ENCODE measurements at regions not wholly inside any gene's neighbourhood (a gene's known extent, or its start where the extent isn't known, plus 50 kb on each side); places are given as distances from the start of the nearest gene placed in this dataset.

DNA sequence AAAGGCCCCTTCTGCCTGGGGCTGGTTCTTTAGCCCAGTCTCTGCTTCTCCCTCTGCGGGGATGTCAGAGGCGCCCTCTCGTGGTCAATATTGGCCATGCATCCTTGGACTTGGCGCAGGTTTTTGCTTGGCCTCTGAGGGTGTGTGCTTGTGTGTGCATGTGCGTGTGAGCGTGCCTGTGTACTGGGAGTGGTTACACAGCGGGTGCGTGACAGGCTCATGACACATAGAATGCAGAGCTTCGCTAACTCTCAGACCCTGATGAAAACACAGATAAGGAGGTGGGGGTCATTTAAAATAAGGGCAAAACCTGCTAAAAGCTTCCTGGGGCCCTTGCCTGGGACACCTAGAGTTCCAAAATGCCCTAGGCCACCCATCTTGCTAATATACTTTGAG, 160.9 kb downstream of the SMAD6 start:
- TF ChIP-seq, protein P1, sequence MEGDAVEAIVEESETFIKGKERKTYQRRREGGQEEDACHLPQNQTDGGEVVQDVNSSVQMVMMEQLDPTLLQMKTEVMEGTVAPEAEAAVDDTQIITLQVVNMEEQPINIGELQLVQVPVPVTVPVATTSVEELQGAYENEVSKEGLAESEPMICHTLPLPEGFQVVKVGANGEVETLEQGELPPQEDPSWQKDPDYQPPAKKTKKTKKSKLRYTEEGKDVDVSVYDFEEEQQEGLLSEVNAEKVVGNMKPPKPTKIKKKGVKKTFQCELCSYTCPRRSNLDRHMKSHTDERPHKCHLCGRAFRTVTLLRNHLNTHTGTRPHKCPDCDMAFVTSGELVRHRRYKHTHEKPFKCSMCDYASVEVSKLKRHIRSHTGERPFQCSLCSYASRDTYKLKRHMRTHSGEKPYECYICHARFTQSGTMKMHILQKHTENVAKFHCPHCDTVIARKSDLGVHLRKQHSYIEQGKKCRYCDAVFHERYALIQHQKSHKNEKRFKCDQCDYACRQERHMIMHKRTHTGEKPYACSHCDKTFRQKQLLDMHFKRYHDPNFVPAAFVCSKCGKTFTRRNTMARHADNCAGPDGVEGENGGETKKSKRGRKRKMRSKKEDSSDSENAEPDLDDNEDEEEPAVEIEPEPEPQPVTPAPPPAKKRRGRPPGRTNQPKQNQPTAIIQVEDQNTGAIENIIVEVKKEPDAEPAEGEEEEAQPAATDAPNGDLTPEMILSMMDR (conservative IDR thresholded peaks at IDR 0.05; ENCODE audit: low read depth in 2 of 2): peak; percentile 91 to 96
- TF ChIP-seq POLR2AphosphoS5 (IDR thresholded peaks at IDR 0.05; ENCODE audit: low read depth) (no peak), EZH2 (IDR thresholded peaks at IDR 0.05; ENCODE audit: low read depth, unreplicated experiment) (no peak), EZH2phosphoT487 (IDR thresholded peaks at IDR 0.05; ENCODE audit: unreplicated experiment) (no peak), CREB1 (CRISPR knock-in tag; IDR thresholded peaks at IDR 0.05; ENCODE audit: low read depth) (no peak), JUNB (IDR thresholded peaks at IDR 0.05; ENCODE audit: unreplicated experiment) (no peak)
- TF ChIP-seq, protein P2, sequence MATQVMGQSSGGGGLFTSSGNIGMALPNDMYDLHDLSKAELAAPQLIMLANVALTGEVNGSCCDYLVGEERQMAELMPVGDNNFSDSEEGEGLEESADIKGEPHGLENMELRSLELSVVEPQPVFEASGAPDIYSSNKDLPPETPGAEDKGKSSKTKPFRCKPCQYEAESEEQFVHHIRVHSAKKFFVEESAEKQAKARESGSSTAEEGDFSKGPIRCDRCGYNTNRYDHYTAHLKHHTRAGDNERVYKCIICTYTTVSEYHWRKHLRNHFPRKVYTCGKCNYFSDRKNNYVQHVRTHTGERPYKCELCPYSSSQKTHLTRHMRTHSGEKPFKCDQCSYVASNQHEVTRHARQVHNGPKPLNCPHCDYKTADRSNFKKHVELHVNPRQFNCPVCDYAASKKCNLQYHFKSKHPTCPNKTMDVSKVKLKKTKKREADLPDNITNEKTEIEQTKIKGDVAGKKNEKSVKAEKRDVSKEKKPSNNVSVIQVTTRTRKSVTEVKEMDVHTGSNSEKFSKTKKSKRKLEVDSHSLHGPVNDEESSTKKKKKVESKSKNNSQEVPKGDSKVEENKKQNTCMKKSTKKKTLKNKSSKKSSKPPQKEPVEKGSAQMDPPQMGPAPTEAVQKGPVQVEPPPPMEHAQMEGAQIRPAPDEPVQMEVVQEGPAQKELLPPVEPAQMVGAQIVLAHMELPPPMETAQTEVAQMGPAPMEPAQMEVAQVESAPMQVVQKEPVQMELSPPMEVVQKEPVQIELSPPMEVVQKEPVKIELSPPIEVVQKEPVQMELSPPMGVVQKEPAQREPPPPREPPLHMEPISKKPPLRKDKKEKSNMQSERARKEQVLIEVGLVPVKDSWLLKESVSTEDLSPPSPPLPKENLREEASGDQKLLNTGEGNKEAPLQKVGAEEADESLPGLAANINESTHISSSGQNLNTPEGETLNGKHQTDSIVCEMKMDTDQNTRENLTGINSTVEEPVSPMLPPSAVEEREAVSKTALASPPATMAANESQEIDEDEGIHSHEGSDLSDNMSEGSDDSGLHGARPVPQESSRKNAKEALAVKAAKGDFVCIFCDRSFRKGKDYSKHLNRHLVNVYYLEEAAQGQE (IDR thresholded peaks at IDR 0.05; ENCODE audit: unreplicated experiment): no peak

Data from GM23338 (cell line).